Stimulated activated naive CD4-positive, alpha-beta T cell treated with Interleukin-2 at 50 U/mL for 16 hours (primary cell): ENCODE measurements at regions not wholly inside any gene's neighbourhood (a gene's known extent, or its start where the extent isn't known, plus 50 kb on each side); places are given as distances from the start of the nearest gene placed in this dataset.
"Not testable (repeated sequence)": the region's sequence is repeated elsewhere in the genome, so short reads cannot be mapped to it uniquely, and the experiment has no call there.

ENCODE experiments used
- DNase-seq: peaks from one replicate; lab custom pipeline; 2025; lab: John Stamatoyannopoulos, UW

- DNase-seq = not testable (repeated sequence)
Observed at GRCh38 chr2:146696787-146697186, 1148.0 kb upstream of the ACVR2A start.

GRCh38 chr2:146681991-146682390 is 1162.8 kb upstream of the ACVR2A start:
- no peak for DNase-seq

- DNase-seq = no peak
Observed at GRCh38 chr2:146678516-146678915, 1166.3 kb upstream of the ACVR2A start.

GRCh38 chr2:146677280-146677679 is 1167.5 kb upstream of the ACVR2A start:
- no peak for DNase-seq

- DNase-seq = no peak
Observed at GRCh38 chr2:146669735-146670134, 1175.1 kb upstream of the ACVR2A start.

- DNase-seq = no peak
Observed at GRCh38 chr2:146666340-146666739, 1178.5 kb upstream of the ACVR2A start.

GRCh38 chr2:146665800-146666199 is 1179.0 kb upstream of the ACVR2A start:
- DNase-seq = no peak

GRCh38 chr2:146661473-146662096 is 1183.2 kb upstream of the ACVR2A start:
- DNase-seq = no peak

GRCh38 chr2:146659976-146660375 is 1184.9 kb upstream of the ACVR2A start:
- DNase-seq = no peak

GRCh38 chr2:146652311-146652710 is 1192.5 kb upstream of the ACVR2A start:
- DNase-seq = no peak

- no peak for DNase-seq
Observed at GRCh38 chr2:146651361-146651760, 1193.5 kb upstream of the ACVR2A start.

GRCh38 chr2:146642066-146642465 is 1202.8 kb upstream of the ACVR2A start:
- no peak for DNase-seq

- DNase-seq = no peak
Observed at GRCh38 chr2:146634230-146635097, 1210.4 kb upstream of the ACVR2A start.

GRCh38 chr2:146633159-146633558 is 1211.7 kb upstream of the ACVR2A start:
- DNase-seq = no peak

- DNase-seq = no peak
Observed at GRCh38 chr2:146632707-146633106, 1212.1 kb upstream of the ACVR2A start.

- DNase-seq = no peak
Observed at GRCh38 chr2:146624430-146625160, 1220.2 kb upstream of the ACVR2A start.

- DNase-seq = no peak
Observed at GRCh38 chr2:146623771-146624170, 1221.1 kb upstream of the ACVR2A start.

- DNase-seq = no peak
Observed at GRCh38 chr2:146621656-146622055, 1223.2 kb upstream of the ACVR2A start.

GRCh38 chr2:146615778-146616177 is 1229.1 kb upstream of the ACVR2A start:
- DNase-seq = no peak

- no peak for DNase-seq
Observed at GRCh38 chr2:146608490-146608889, 1236.3 kb upstream of the ACVR2A start.

- no peak for DNase-seq
Observed at GRCh38 chr2:146604521-146604920, 1240.3 kb upstream of the ACVR2A start.

GRCh38 chr2:146602856-146603255 is 1242.0 kb upstream of the ACVR2A start:
- DNase-seq = no peak

- DNase-seq = no peak
Observed at GRCh38 chr2:146602383-146602782, 1242.4 kb upstream of the ACVR2A start.
